Panc1 (cell line): ENCODE measurements at regions not wholly inside any gene's neighbourhood (a gene's known extent, or its start where the extent isn't known, plus 50 kb on each side); places are given as distances from the start of the nearest gene placed in this dataset.
"Not testable (repeated sequence)": the region's sequence is repeated elsewhere in the genome, so short reads cannot be mapped to it uniquely, and the experiment has no call there.

Experiments
- ATAC-seq: fragments of 200-7000 bp; cut with Tn5 transposase; 2 replicates; pipeline ENCODE4 v1.9.1; 2020; ENCODE audit warnings: mild to moderate bottlenecking, moderate library complexity
- BruUV-seq: library from RNA; stranded (reverse); fragments of 400-500 nt; replicated peaks from 2 replicates; lab custom pipeline; 2021; lab: Mats Ljungman, UMichigan
- CTCF ChIA-PET: fragments of 300-600 bp; sonication (Branson Sonifier 250); formaldehyde crosslinking; loops from one replicate; lab custom pipeline; 2022; ENCODE audit warnings: antibody characterized with exemption; lab: Charles Lee
- POLR2A ChIA-PET: fragments of 300-600 bp; sonication (Branson Sonifier 250); formaldehyde crosslinking; loops from one replicate; lab custom pipeline; 2022; ENCODE audit warnings: antibody characterized with exemption; lab: Charles Lee
- DNase-seq: peaks from one replicate; pipeline ENCODE4 v3.0.0-alpha.2; 2010; ENCODE audit warnings: low read depth, low spot score
- H3K27ac ChIP-seq: 2 replicates; pipeline ENCODE4 v1.5.1; 2011; ENCODE audit warnings: mild to moderate bottlenecking, low read length, inconsistent platforms
- H3K27me3 ChIP-seq: fragments of 200-500 bp; sonication (Bioruptor generic); 2 replicates; pipeline ENCODE4 v1.6.0; 2014; ENCODE audit warnings: low read length, inconsistent platforms; ENCODE audit not compliant: control insufficient read depth, insufficient read depth
- H3K36me3 ChIP-seq: fragments of 200-500 bp; sonication (Bioruptor generic); 2 replicates; pipeline ENCODE4 v1.5.1; 2014; ENCODE audit warnings: inconsistent platforms, mild to moderate bottlenecking, low read length, moderate library complexity; ENCODE audit not compliant: control insufficient read depth, insufficient read depth
- H3K4me1 ChIP-seq: 2 replicates; pipeline ENCODE4 v1.5.1; 2011; ENCODE audit warnings: inconsistent platforms, mild to moderate bottlenecking, low read length, moderate library complexity; ENCODE audit not compliant: control insufficient read depth, insufficient read depth
- H3K4me3 ChIP-seq, 2 experiments: 2 replicates each; pipeline ENCODE4 v1.5.1; 2011 to 2012; ENCODE audit warnings: low read depth in 2 of 2, low read length in 2 of 2, mild to moderate bottlenecking in 2 of 2, inconsistent platforms in 1 of 2, moderate library complexity in 1 of 2
- H3K9me3 ChIP-seq: fragments of 200-500 bp; sonication (Bioruptor generic); 2 replicates; pipeline ENCODE4 v1.5.1; 2014; ENCODE audit warnings: low read depth, mild to moderate bottlenecking, inconsistent platforms, low read length, moderate library complexity; ENCODE audit not compliant: control insufficient read depth, insufficient read depth
- CTCF ChIP-seq: fragments of 450-650 bp; IDR thresholded peaks from 2 replicates; pipeline ENCODE4 v1.5.1; 2017; ENCODE audit warnings: mild to moderate bottlenecking
- POLR2AphosphoS5 ChIP-seq: IDR thresholded peaks from 2 replicates; pipeline ENCODE4 v1.6.1; 2012; ENCODE audit warnings: mild to moderate bottlenecking, low read depth, low read length, moderate library complexity
- REST ChIP-seq, 2 experiments: IDR thresholded peaks; 2 replicates each; pipeline ENCODE4 v1.6.1; 2011 to 2012; ENCODE audit warnings: low read depth in 2 of 2, control low read depth in 1 of 2, low read length in 1 of 2, mild to moderate bottlenecking in 1 of 2, moderate library complexity in 1 of 2; ENCODE audit not compliant: insufficient read depth in 1 of 2
- SIN3A ChIP-seq: IDR thresholded peaks from 2 replicates; pipeline ENCODE4 v1.6.1; 2012; ENCODE audit warnings: low read depth, mild to moderate bottlenecking, low read length, moderate library complexity, borderline replicate concordance; ENCODE audit not compliant: insufficient read depth
- TCF7L2 ChIP-seq: IDR thresholded peaks from 2 replicates; pipeline ENCODE4 v1.6.1; 2011; ENCODE audit warnings: mild to moderate bottlenecking, low read depth, low read length, inconsistent platforms
- in situ Hi-C: cut with HindIII; loops from 2 replicates; pipeline ENCODE4 v1.10.0; 2016; ENCODE audit warnings: low sequenced_read_pairs, low pct_unique_long_range_greater_than_20kb
- intact Hi-C: fragments of 100-400 bp; cut with micrococcal nuclease; formaldehyde crosslinking; loops from one replicate; pipeline ENCODE4 v1.10.0; 2022; ENCODE audit not compliant: unreplicated experiment

- Histone ChIP-seq H3K27me3 (peaks cover 4% of the 10 kb centered on the region; the same call in 1 of the 2 replicates), H3K4me3 (no peak overlapping the region), H3K9me3 (no peaks in the 10 kb centered on the region), H3K4me1 (no peaks in the 10 kb centered on the region), H3K27ac (no peak overlapping the region), H3K36me3 (no peaks in the 10 kb centered on the region)
- CTCF ChIA-PET = no interaction called here
- DNase-seq = no peak
- no peak for ATAC-seq
- no TSS peak for BruUV-seq
- TF ChIP-seq POLR2AphosphoS5 = no peak
- no peak for TF ChIP-seq CTCF
- no peak for TF ChIP-seq TCF7L2
- TF ChIP-seq REST (IDR thresholded peaks at IDR 0.05; ENCODE audit: insufficient read depth in 1 of 2, low read depth in 2 of 2, low read length in 1 of 2) = no peak
- TF ChIP-seq SIN3A = no peak
- POLR2A ChIA-PET = no interaction called here
- in situ Hi-C loops = no loop called here
- intact Hi-C loops = no loop called here
These were observed 103.8 kb upstream of the LANCL2 start for GRCh38 chr7:55261386-55261770.

GRCh38 chr7:55265328-55265727 is 99.8 kb upstream of the LANCL2 start:
- in situ Hi-C loops, H3K9me3 ChIP-seq, H3K4me3 ChIP-seq, BruUV-seq, intact Hi-C loops, H3K27me3 ChIP-seq, ATAC-seq, H3K36me3 ChIP-seq, H3K27ac ChIP-seq, H3K4me1 ChIP-seq, DNase-seq, POLR2A ChIA-PET: not testable (repeated sequence)
- CTCF ChIA-PET = interaction anchor here (0.6 to 1.5 kb wide), 2 partner anchors 11 to 16 kb away, joined by 3 to 4 read pairs; no protein-coding TSS in a partner anchor

GRCh38 chr7:55265836-55266642 is 99.1 kb upstream of the LANCL2 start:
- intact Hi-C loops (no loop called here), in situ Hi-C loops (no loop called here)
- H3K27ac ChIP-seq = no peak overlapping the region
- no peaks in the 10 kb centered on the region for H3K36me3 ChIP-seq
- TF ChIP-seq POLR2AphosphoS5 = no peak
- TF ChIP-seq SIN3A = no peak
- TF ChIP-seq REST (IDR thresholded peaks at IDR 0.05; ENCODE audit: insufficient read depth in 1 of 2, low read depth in 2 of 2, low read length in 1 of 2) = no peak
- 0 out of 2 replicates have a peak, but pooled peaks cover 2% of the 10 kb centered on the region for H3K27me3 ChIP-seq
- BruUV-seq = no TSS peak
- no peaks in the 10 kb centered on the region for H3K9me3 ChIP-seq
- 0 out of 2 replicates have a peak, but pooled peaks have one; percentile 14 for ATAC-seq
- POLR2A ChIA-PET = no interaction called here
- no peaks in the 10 kb centered on the region for H3K4me1 ChIP-seq
- CTCF ChIA-PET = interaction anchor here (1.5 kb wide), 1 partner anchor 11 kb away, joined by 4 read pairs; no protein-coding TSS in a partner anchor
- no peak for DNase-seq
- no peak overlapping the region for H3K4me3 ChIP-seq
